ENCODE measurements at regions not wholly inside any gene's neighbourhood (a gene's known extent, or its start where the extent isn't known, plus 50 kb on each side); places are given as distances from the start of the nearest gene placed in this dataset.

- DNase-seq (ENCODE audit: low read depth in 2 of 2) = no peak
These were observed 574.7 kb downstream of the USP25 start for GRCh38 chr21:16304174-16305095.

- DNase-seq (ENCODE audit: low read depth in 2 of 2) = no peak
These were observed 575.9 kb downstream of the USP25 start for GRCh38 chr21:16305686-16306085.

DNA sequence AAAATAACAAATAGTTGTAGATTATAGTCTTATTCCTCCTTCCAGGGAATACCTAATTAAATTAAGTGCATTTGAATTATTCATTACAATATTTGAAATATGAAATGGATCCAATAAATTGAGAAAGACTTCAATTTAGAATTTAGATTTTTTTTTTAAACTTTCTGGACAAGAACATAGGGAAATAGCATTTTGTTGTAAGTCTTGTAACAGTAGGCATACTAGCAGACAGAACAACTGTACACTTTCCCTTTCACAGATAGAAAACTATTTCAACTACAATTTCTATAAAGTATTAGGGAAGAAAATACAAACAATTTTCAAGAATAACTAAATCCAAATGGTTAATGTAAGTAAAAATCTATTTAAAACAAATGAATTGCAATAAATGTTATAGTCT lies 577.5 kb downstream of the USP25 start:
- no peak for DNase-seq (ENCODE audit: low read depth in 2 of 2)

- DNase-seq (ENCODE audit: low read depth in 2 of 2) = no peak
These were observed 578.5 kb downstream of the USP25 start for GRCh38 chr21:16308269-16308668.

DNA sequence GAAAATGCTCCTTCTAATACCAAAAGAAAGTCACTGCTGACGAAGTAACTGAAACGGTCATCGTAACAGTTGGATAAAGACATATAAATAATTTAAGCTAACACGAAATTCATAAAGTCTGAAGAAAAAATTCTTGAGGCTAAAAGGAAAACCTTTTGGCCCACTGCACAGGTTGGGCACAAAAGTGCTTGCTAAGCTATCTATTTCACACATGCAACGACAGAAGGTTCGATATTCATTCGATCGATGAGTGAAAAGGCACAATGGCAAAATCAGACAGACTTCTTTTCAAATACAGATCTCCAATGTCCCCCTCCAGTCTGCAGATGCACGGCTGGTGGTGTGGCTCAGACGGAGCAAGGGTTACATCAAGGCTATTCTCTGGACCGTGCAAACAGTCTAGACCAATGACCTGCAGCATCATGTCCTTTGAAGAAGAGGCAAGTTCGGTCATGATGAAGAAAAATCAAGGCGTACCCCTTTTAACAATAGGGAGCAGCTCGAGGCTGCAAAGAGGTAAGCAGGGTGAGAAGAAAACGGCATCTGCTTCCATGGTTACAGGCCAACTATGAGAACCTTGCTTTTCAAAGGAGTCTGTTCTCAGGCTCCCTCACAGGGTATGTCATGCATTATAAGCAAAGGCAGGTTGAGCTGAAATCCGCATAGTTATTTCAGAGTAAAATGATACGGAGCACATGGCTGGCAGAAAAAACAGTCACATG lies 579.6 kb downstream of the USP25 start:
- DNase-seq (ENCODE audit: low read depth in 2 of 2) = no peak

DNA sequence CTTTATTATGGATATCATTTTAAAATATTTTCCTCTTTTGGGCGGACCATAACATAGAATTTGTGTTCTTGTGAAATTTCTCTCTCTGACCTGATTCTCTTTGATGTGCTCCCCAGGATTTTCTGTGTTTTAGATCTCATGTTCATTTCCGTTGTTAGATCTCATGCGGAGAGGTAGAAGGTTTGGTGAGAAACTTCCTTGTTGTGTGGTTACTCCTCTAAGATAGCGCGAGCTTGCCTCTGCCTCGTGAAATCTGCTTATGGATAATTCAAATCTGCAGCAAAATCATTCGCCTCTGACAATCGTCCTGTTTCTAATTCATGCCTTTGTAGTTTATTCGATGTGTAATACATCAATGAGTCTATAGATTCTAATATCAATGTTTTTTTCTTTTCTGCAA lies 580.4 kb downstream of the USP25 start:
- DNase-seq (ENCODE audit: low read depth in 2 of 2) = no peak

DNA sequence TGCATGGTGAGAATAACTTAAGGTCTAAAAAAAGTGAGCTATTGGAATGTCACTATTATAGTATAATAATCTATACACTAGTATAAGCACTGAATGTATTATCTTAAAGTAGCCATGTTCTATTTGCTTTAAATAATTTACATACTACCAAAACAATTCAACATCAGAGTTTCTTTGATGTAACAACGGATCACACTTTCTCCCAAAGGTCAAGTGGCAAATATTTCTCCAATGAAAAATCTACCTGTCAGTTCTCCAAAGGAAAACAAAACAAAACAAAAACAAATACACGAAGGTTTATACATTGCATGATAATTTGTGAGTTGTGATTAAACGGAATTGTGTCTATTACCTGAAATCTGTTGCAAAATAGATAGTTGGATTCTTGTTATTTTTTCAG lies 581.4 kb downstream of the USP25 start:
- DNase-seq (ENCODE audit: low read depth in 2 of 2) = no peak

- DNase-seq (ENCODE audit: low read depth in 2 of 2) = no peak
These were observed 582.5 kb downstream of the USP25 start for GRCh38 chr21:16312321-16312720.

- DNase-seq (ENCODE audit: low read depth in 2 of 2) = no peak
These were observed 585.4 kb downstream of the USP25 start for GRCh38 chr21:16315223-16315622.

DNA sequence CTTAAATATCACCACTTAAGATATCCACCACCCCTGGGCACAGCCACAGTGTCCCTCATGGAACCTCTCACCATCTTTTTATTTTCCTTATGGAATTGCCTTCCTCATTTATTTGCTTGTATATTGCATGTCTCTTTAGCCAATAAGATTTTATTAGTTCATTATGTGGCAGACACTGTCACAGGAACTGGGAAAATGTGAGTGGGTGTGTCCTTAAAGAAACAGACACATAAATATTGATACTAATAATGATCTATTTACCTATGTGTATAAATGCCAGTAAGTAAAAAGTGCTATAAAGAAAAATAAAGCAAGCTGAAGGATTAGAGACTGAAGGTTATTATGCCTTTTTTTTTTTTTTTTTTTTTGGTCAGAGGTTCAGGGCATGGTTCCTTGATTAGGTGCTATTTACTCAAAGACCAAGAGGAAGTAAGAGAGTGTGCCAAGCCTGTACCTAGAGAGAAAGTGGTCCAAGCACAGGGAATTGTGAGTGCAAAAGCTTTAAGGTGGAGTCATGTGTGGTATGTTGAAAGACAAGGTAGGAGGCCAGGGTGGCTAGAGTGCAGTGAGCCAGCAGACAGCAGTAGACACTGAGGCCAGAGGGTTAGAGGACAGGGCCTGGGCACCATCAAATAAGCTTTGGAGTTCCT lies 589.0 kb downstream of the USP25 start:
- DNase-seq (ENCODE audit: low read depth in 2 of 2) = no peak

DNA sequence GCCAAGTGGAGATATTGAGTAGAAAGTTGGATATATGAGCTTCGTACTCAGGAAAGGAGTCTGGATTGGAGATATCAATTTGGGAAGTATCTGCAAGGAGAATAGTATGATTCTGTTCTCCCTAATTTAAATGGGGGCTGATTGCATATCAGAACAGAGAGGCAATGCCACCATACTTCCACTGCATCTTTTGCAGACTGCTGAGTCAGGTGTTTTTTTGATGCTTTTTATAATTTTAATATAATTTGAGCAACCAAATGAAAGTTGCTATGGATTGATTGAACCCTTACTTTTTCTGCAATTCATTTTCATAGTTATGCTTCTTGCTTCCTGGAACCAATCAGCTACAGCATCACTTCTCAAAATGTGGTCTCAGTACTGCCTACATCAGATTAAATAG lies 590.3 kb downstream of the USP25 start:
- no peak for DNase-seq (ENCODE audit: low read depth in 2 of 2)

DNA sequence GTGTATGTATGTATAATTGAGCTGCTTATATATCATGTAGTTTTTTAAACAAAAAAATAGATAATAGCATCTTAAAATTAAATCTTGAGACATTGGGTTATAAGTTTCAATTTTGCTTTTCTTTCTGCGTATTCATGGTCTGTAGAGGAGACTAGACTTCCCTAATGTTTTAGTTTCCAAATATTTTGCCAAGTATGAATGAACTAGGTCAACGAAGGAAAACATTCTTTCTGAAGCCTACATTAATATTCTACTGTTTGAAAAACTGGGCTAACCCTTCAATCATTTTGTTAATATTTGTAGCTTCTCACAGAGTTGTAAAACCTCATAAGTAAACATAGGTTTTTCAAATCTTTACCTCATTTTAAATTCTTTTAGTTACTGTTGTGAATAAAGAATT lies 592.7 kb downstream of the USP25 start:
- no peak for DNase-seq (ENCODE audit: low read depth in 2 of 2)

- no peak for DNase-seq (ENCODE audit: low read depth in 2 of 2)
These were observed 593.8 kb downstream of the USP25 start for GRCh38 chr21:16323596-16323995.

DNA sequence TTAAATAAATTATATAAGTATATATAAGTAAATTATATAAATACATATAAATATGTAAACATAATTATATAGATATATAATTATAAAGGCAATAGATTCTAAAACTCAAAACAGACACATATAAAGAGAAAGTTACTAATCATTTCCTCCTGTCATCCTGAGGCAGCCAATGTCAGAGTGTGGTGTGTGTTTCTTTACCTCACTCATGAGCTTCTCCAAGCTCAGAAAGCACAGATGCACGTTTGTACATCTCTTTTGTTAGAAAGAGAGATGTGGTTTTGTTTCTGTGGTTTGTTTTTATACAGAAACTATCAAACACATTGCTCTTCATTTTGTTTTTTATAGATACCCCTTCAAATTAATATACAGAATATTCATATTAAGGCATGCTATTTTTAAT lies 594.8 kb downstream of the USP25 start:
- DNase-seq (ENCODE audit: low read depth in 2 of 2) = no peak

DNA sequence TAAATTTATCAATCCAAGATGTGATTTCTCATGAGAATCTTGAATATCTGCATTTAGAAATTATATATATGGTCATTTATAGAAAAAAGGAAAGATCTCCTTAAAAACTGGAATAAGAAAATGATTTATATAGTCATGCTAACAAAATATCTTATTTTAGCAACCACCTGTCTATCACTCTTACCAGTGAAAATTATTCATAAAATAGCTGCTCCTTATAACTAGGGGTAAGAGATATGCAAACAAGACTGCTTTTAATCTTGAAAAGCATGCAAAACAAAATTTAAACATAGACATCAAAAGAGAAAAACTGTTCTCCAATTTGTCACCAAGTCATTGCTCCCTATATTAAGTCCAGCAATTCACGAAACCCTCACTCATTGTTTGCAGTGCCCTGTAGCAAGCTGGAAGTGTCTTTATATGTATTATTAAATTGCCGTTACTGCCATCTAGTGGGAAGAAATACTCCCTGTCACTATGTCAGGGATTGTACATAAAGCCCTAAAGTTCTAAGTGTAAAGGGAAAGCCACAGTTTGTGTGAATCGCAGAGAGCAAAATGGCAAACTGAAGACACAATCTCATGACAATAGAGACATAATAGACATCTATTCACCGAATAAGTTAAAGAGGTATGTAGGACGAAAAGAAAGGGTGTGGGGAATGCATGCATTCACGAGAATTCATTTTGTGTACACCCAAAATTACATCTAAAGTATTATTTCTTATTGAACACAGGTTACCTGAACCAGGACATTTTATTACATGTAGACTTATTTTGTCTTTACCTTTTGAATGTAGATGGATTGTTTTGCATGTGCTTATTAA lies 600.5 kb downstream of the USP25 start:
- no peak for DNase-seq (ENCODE audit: low read depth in 2 of 2)

- DNase-seq (ENCODE audit: low read depth in 2 of 2) = no peak
These were observed 601.1 kb downstream of the USP25 start for GRCh38 chr21:16330908-16331268.

GRCh38 chr21:16337266-16337665 lies 607.5 kb downstream of the USP25 start:
- no peak for DNase-seq (ENCODE audit: low read depth in 2 of 2)

DNA sequence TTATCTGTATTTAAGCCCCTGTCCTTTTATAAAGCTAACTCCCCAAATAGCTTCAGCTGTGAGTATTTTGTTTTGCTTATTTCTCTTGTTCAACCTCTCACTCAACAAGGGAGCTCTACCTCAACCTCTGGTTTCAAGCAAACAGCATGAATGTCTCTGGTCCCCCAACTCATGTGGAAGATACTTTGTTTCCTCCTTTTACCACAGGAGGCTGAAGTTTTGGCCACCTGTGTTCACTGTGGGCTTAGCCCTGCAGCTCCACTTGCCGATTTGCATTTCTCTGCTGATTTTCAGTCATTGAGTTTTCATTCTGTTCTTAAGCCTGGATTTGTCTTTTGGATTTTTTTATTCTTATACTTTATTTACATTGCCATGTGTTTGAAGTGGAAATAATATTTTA lies 613.1 kb downstream of the USP25 start:
- no peak for DNase-seq (ENCODE audit: low read depth in 2 of 2)

- no peak for DNase-seq (ENCODE audit: low read depth in 2 of 2)
These were observed 614.0 kb downstream of the USP25 start for GRCh38 chr21:16343776-16344175.

DNA sequence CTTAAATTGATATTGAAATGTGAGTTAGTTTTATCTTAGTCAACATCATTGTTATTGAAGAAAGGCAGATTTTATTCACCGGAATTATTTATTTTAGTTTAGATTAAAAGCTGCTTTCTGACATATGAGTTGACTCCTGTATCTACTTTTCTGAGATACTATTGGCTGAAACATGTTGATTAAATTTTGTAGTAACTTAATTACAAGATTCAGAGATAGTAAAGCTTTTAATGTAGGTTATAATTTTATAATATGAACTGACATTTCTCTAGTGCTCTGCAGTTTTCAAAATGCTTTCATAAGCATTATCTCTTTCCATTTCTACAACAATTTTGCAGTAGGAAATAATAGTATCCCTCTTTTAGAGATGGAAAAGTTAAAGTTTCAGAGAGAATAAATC lies 616.0 kb downstream of the USP25 start:
- DNase-seq (ENCODE audit: low read depth in 2 of 2) = no peak

DNA sequence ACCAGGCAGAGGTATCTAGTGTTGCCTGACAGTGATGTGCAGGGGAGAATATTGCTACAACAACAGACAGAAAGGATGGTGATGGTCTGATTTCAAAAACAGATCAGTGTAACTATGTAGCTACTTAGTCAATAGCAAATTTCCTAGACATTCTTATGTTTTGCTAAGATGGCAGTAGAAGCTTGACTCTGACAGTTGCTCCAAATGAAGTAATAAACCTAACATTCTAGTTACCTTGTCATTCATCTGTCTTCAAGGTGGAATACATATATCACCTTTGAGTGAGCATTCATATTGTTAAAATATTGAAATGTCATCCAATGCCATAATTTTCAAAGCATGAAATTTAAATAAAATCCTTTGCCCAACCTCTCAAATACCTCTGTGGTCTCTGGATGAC lies 617.4 kb downstream of the USP25 start:
- DNase-seq (ENCODE audit: low read depth in 2 of 2) = no peak

GRCh38 chr21:16353764-16354163 lies 624.0 kb downstream of the USP25 start:
- DNase-seq (ENCODE audit: low read depth in 2 of 2) = no peak
